ENCODE measurements at regions not wholly inside any gene's neighbourhood (a gene's known extent, or its start where the extent isn't known, plus 50 kb on each side); places are given as distances from the start of the nearest gene placed in this dataset.
A peak's percentile ranks its signal among the peaks of the same experiment; 100 is the strongest.
"Not testable (repeated sequence)": the region's sequence is repeated elsewhere in the genome, so short reads cannot be mapped to it uniquely, and the experiment has no call there.

- FAIRE-seq (no peak), DNase-seq (ENCODE audit: low read depth) (no peak)
- no peaks in the 10 kb centered on the region for H3K36me3 ChIP-seq (ENCODE audit: control insufficient read depth, insufficient read depth, low read length)
- H3K4me3 ChIP-seq (ENCODE audit: low read depth, low read length) = no peak overlapping the region
- no peaks in the 10 kb centered on the region for H3K27me3 ChIP-seq (ENCODE audit: control insufficient read depth, insufficient read depth, low read length)
- TF ChIP-seq CTCF (IDR thresholded peaks at IDR 0.05; ENCODE audit: insufficient read depth, low read length, severe bottlenecking) = no peak
These were observed 108.7 kb upstream of the ALDH1A3 start for GRCh38 chr15:100770661-100771584.

- Histone ChIP-seq H3K27me3 (ENCODE audit: control insufficient read depth, insufficient read depth, low read length) (no peaks in the 10 kb centered on the region), H3K4me3 (ENCODE audit: low read depth, low read length) (no peak overlapping the region), H3K36me3 (ENCODE audit: control insufficient read depth, insufficient read depth, low read length) (no peaks in the 10 kb centered on the region)
- no peak for DNase-seq (ENCODE audit: low read depth)
- TF ChIP-seq CTCF (IDR thresholded peaks at IDR 0.05; ENCODE audit: insufficient read depth, low read length, severe bottlenecking) = no peak
- no peak for FAIRE-seq
These were observed 107.9 kb upstream of the ALDH1A3 start for GRCh38 chr15:100771746-100772145.

DNA sequence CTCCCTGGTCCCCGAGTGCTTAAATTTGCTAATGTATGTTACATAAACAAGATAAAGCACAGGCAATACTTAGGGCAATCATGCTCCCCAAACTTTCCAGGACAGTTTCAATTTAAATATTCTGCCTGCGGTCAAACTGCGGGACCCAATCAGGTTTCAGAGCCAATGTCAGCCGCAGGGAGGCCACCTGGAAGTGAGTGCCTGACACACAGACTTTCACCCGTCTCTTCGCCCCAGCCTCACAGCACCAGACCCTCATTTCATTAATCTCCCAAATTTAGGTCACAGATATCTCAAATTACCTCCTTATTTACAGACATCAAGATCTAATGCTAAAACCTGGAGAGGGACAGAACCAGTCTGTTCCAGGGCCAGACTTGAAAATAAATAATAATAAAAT, 107.2 kb upstream of the ALDH1A3 start:
- no peak for FAIRE-seq
- no peak for TF ChIP-seq CTCF (IDR thresholded peaks at IDR 0.05; ENCODE audit: insufficient read depth, low read length, severe bottlenecking)
- DNase-seq (ENCODE audit: low read depth) = no peak

DNA sequence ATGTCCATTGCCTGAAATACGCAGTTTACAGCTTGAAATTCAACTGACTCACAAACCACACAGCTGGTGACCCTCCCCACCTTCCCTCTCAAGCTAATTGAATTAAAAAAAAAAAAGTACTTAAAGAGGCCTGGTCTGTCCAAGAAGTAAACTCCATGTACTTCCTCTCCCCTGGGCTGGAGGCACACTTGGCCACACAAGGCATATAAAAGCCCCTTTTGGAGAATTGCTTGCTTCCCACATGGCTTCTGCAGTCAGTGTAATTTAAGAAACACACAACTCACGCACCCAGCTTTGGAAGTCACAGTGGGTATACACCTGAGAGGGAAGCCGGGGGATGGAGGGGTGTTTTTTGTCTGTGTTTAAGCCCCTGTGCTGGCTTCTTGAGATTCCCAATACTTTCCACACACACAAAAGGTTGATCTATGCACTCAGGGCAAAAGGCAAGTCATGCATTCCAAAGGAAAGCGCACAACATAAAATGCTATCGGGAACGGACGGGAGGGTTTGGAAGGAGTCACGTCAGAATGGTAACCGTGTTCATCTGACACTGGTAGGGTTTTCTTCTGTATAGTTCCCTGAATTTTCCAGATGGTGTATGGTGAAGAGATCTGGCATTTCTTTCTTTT, 106.6 kb upstream of the ALDH1A3 start:
- H3K36me3 ChIP-seq (ENCODE audit: control insufficient read depth, insufficient read depth, low read length) = no peaks in the 10 kb centered on the region
- TF ChIP-seq CTCF (IDR thresholded peaks at IDR 0.05; ENCODE audit: insufficient read depth, low read length, severe bottlenecking) = no peak
- no peak for DNase-seq (ENCODE audit: low read depth)
- H3K27me3 ChIP-seq (ENCODE audit: control insufficient read depth, insufficient read depth, low read length) = no peaks in the 10 kb centered on the region
- peak; percentile 43 for FAIRE-seq
- no peak overlapping the region for H3K4me3 ChIP-seq (ENCODE audit: low read depth, low read length)

More for the DNA sequence above, 107.2 kb upstream of the ALDH1A3 start:
- no peaks in the 10 kb centered on the region for H3K27me3 ChIP-seq (ENCODE audit: control insufficient read depth, insufficient read depth, low read length)
- no peak overlapping the region for H3K4me3 ChIP-seq (ENCODE audit: low read depth, low read length)
- no peaks in the 10 kb centered on the region for H3K36me3 ChIP-seq (ENCODE audit: control insufficient read depth, insufficient read depth, low read length)

- not testable (repeated sequence) for H3K36me3 ChIP-seq (ENCODE audit: control insufficient read depth, insufficient read depth, low read length); H3K27me3 ChIP-seq (ENCODE audit: control insufficient read depth, insufficient read depth, low read length); DNase-seq (ENCODE audit: low read depth); FAIRE-seq; H3K4me3 ChIP-seq (ENCODE audit: low read depth, low read length)
These were observed 105.6 kb upstream of the ALDH1A3 start for GRCh38 chr15:100774044-100774443.

DNA sequence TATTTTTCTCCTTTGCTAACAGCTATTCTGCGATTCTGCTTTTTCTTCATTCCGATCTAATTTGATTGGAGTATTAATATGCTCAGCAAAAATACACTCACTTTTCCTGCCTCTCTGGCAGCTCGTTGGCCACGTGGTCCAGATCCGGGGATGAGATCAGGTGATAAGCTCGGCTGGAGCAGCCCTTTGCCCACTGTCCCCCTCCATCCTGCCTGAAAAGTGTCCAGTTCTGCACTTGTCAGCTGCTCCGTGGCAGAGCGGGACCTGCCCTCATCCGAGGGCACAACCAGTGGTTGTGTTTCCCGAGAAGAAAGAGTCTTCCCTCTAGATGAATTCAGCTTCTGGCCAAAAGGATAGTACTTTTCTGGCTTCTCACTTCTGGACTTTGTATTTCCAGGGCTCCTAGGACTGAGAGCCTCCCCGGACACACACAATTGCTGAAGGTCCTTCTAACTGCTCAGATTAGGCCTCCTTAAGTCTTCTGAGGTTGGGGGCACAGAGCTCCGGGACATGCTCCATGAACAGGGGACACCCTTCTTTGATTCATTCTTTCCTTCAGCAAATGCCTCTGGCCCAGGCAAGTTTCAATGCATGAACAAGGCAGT, 103.9 kb upstream of the ALDH1A3 start:
- Histone ChIP-seq H3K36me3 (ENCODE audit: control insufficient read depth, insufficient read depth, low read length) (no peaks in the 10 kb centered on the region), H3K27me3 (ENCODE audit: control insufficient read depth, insufficient read depth, low read length) (no peaks in the 10 kb centered on the region), H3K4me3 (ENCODE audit: low read depth, low read length) (no peak overlapping the region)
- DNase-seq (ENCODE audit: low read depth) (no peak), FAIRE-seq (peak; percentile 28)
- no peak for TF ChIP-seq CTCF (IDR thresholded peaks at IDR 0.05; ENCODE audit: insufficient read depth, low read length, severe bottlenecking)

All from bronchial epithelial cell (primary cell).